ENCODE measurements at regions not wholly inside any gene's neighbourhood (a gene's known extent, or its start where the extent isn't known, plus 50 kb on each side); places are given as distances from the start of the nearest gene placed in this dataset.
"Not testable (repeated sequence)": the region's sequence is repeated elsewhere in the genome, so short reads cannot be mapped to it uniquely, and the experiment has no call there.

DNA sequence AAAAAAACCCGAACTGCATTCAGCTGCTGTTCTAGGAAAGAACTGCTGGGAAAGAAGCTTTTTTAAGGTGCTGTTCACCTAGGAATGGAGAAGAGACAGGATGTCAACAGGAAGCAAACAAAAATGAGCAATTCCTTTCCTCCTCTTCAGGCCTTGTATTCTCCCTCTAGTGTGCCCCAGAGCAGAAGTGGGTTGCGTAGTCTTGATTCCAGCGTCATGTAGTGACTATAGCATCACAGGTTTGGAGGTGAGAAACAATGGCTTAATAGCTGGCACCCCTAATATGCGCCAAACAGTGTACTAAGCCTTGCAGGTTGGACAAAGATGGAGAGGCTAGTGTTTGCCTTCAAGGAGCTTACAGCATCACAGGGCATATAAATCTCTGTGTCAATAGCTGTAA is 146.3 kb upstream of the LCORL start:
- H3K4me3 ChIP-seq (ENCODE audit: low read depth, low read length): no peak overlapping the region
- no peak for TF ChIP-seq CTCF (IDR thresholded peaks at IDR 0.05; ENCODE audit: insufficient read depth, low read length, poor library complexity, severe bottlenecking)
- no peak for DNase-seq (ENCODE audit: low read depth)
- no peaks in the 10 kb centered on the region for H3K36me3 ChIP-seq (ENCODE audit: control insufficient read depth, insufficient read depth, low read length)
- no peaks in the 10 kb centered on the region for H3K27me3 ChIP-seq (ENCODE audit: control insufficient read depth, insufficient read depth, low read length)

DNA sequence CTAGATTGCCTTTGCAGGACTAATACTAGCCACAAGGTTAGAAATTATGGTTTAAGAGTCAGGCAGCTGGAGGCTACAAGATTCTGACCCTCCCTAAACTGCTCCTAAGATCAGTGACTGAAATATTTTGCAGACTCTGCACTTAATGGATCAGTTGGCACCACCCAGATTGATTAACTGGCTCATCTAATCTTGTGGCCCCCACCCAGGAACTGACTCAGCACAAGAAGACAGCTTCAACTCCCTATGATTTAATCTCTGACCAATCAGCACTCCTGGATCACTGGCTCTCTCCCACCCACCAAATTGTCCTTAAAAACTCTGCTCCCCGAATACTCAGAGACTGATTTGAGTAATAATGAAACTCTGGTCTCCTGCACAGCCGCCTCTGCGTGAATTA is 145.4 kb upstream of the LCORL start:
- no peak overlapping the region for H3K4me3 ChIP-seq (ENCODE audit: low read depth, low read length)
- no peaks in the 10 kb centered on the region for H3K36me3 ChIP-seq (ENCODE audit: control insufficient read depth, insufficient read depth, low read length)
- DNase-seq (ENCODE audit: low read depth): no peak
- H3K27me3 ChIP-seq (ENCODE audit: control insufficient read depth, insufficient read depth, low read length): no peaks in the 10 kb centered on the region
- TF ChIP-seq CTCF (IDR thresholded peaks at IDR 0.05; ENCODE audit: insufficient read depth, low read length, poor library complexity, severe bottlenecking): no peak

DNA sequence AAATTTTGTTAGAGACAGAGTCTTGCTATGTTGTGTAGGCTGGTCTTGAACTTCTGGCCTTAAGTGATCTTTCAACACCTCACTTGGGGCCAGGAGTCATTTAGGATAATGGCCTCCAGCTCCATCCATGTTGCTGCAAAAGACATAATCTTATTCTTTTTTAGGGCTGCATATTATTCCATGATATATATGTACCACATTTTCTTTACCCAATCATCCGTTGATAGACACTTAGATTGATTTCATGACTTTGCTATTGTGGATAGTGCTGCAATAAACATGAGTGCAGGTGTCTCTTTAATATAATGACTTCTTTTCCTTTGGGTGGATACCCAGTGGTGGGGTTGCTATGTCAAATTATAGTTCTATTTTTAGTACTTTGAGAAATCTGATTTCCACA is 140.9 kb upstream of the LCORL start:
- no peaks in the 10 kb centered on the region for H3K36me3 ChIP-seq (ENCODE audit: control insufficient read depth, insufficient read depth, low read length)
- no peak for DNase-seq (ENCODE audit: low read depth)
- no peak for TF ChIP-seq CTCF (IDR thresholded peaks at IDR 0.05; ENCODE audit: insufficient read depth, low read length, poor library complexity, severe bottlenecking)
- no peak overlapping the region for H3K4me3 ChIP-seq (ENCODE audit: low read depth, low read length)
- H3K27me3 ChIP-seq (ENCODE audit: control insufficient read depth, insufficient read depth, low read length): no peaks in the 10 kb centered on the region

GRCh38 chr4:18159117-18159912 is 137.8 kb upstream of the LCORL start:
- not testable (repeated sequence) for DNase-seq (ENCODE audit: low read depth); H3K36me3 ChIP-seq (ENCODE audit: control insufficient read depth, insufficient read depth, low read length); H3K4me3 ChIP-seq (ENCODE audit: low read depth, low read length); H3K27me3 ChIP-seq (ENCODE audit: control insufficient read depth, insufficient read depth, low read length)

GRCh38 chr4:18155067-18156041 is 133.8 kb upstream of the LCORL start:
- no peak overlapping the region for H3K4me3 ChIP-seq (ENCODE audit: low read depth, low read length)
- no peak for DNase-seq (ENCODE audit: low read depth)
- no peaks in the 10 kb centered on the region for H3K36me3 ChIP-seq (ENCODE audit: control insufficient read depth, insufficient read depth, low read length)
- TF ChIP-seq CTCF (IDR thresholded peaks at IDR 0.05; ENCODE audit: insufficient read depth, low read length, poor library complexity, severe bottlenecking): no peak
- no peaks in the 10 kb centered on the region for H3K27me3 ChIP-seq (ENCODE audit: control insufficient read depth, insufficient read depth, low read length)

DNA sequence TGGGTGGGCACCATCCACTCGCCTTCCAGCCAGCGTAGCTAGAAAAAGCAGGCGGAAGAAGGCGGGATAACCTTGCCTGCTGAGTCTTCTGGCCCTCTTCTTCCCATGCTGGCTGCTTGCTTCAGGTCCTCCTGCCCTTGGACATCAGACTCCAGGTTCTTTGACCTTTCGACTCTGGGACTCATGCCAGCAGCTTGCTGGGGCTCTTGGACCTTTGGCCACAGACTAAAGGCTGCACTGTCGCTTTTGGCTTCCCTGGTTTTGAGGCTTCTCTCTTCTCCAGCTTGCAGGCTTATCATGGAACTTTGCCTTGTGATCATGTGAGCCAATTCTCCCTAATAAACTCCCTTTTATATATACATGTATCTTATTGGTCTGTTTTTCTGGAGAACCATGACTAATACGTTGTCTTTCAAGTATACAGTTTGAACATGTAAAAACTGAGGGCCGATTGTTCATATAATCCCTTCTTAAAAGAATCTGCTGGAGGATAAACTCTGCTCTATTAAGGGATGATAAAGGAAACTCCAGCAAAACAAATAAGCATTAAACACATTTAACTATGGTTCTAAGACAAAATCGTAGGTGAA is 116.6 kb upstream of the LCORL start:
- no peak for TF ChIP-seq CTCF (IDR thresholded peaks at IDR 0.05; ENCODE audit: insufficient read depth, low read length, poor library complexity, severe bottlenecking)
- Histone ChIP-seq H3K4me3 (ENCODE audit: low read depth, low read length) (no peak overlapping the region), H3K27me3 (ENCODE audit: control insufficient read depth, insufficient read depth, low read length) (no peaks in the 10 kb centered on the region), H3K36me3 (ENCODE audit: control insufficient read depth, insufficient read depth, low read length) (no peaks in the 10 kb centered on the region)
- DNase-seq (ENCODE audit: low read depth): no peak
